Neural progenitor cell (in vitro differentiated cells): ENCODE measurements at regions not wholly inside any gene's neighbourhood (a gene's known extent, or its start where the extent isn't known, plus 50 kb on each side); places are given as distances from the start of the nearest gene placed in this dataset.

ENCODE experiments used
- CTCF ChIP-seq: fragments of 200-600 bp; sonication (generic); IDR thresholded peaks from 2 replicates; pipeline ENCODE4 v1.5.1; 2017; ENCODE audit warnings: antibody characterized with exemption, mild to moderate bottlenecking
- EZH2 ChIP-seq: fragments of 200-600 bp; sonication (generic); IDR thresholded peaks from 2 replicates; pipeline ENCODE4 v1.6.1; 2017; ENCODE audit warnings: antibody characterized with exemption, mild to moderate bottlenecking, moderate library complexity

GRCh38 chr10:84607044-84607443 is 278.7 kb downstream of the CCSER2 start:
- no peak for TF ChIP-seq CTCF
- no peak for TF ChIP-seq EZH2
